ENCODE measurements at regions not wholly inside any gene's neighbourhood (a gene's known extent, or its start where the extent isn't known, plus 50 kb on each side); places are given as distances from the start of the nearest gene placed in this dataset.

DNA sequence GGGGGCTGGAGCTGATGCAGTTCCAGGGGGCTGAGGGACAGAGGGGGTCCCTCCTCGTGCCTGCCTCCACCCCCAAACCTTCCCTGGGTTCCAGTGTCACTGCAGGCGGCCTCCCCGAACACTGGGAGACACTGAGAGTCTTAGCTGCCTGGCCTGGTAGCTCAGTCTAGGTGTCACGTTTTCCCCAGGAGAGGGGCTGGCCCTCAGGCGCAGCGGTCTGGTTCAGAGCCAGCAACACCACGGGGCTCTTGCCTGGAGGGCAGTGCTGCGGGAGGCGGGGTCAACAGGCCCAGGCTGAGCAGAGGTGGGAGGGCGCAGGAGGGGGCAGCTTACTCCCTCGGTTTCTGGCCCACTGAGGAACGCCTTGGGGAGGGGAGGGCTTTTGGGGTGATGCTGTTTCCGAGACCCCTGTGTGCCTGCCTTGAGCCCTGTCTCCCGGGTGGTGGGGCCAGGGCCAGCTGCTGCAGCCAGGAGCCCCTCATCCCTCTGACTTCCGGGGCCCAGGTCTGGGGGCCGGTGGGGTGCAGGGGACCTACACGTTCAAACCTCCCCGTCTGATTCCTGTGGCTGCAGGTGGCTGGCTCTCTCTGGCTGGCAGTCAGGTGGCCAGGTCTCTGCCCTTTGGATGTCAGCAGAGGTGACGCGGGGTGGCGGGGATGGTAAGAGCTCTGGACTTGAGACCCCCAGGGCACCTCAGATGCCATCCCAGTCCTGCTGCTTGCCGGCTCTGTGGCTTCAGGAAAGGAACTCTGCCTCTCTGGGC, 89.3 kb upstream of the GSE1 start (continued):
- TF ChIP-seq, protein P1, sequence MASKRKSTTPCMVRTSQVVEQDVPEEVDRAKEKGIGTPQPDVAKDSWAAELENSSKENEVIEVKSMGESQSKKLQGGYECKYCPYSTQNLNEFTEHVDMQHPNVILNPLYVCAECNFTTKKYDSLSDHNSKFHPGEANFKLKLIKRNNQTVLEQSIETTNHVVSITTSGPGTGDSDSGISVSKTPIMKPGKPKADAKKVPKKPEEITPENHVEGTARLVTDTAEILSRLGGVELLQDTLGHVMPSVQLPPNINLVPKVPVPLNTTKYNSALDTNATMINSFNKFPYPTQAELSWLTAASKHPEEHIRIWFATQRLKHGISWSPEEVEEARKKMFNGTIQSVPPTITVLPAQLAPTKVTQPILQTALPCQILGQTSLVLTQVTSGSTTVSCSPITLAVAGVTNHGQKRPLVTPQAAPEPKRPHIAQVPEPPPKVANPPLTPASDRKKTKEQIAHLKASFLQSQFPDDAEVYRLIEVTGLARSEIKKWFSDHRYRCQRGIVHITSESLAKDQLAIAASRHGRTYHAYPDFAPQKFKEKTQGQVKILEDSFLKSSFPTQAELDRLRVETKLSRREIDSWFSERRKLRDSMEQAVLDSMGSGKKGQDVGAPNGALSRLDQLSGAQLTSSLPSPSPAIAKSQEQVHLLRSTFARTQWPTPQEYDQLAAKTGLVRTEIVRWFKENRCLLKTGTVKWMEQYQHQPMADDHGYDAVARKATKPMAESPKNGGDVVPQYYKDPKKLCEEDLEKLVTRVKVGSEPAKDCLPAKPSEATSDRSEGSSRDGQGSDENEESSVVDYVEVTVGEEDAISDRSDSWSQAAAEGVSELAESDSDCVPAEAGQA (IDR thresholded peaks at IDR 0.05; ENCODE audit: low read depth): no peak
- TF ChIP-seq, protein P1 (CRISPR knock-in tag; IDR thresholded peaks at IDR 0.05; ENCODE audit: borderline replicate concordance): no peak
- TF ChIP-seq PHF21A (CRISPR knock-in tag; IDR thresholded peaks at IDR 0.05): peak; percentile 50; the same call in 1 of the 2 replicates
- TF ChIP-seq, protein P2, sequence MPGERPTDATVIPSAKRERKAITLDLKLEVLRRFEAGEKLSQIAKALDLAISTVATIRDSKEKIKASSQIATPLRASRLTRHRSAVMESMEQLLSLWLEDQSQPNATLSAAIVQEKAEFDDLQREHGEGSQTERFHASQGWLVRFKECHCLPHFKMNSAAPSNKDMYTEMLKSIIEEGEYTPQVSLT (CRISPR knock-in tag; IDR thresholded peaks at IDR 0.05; ENCODE audit: borderline replicate concordance, low read depth): no peak
- TF ChIP-seq, protein P3, sequence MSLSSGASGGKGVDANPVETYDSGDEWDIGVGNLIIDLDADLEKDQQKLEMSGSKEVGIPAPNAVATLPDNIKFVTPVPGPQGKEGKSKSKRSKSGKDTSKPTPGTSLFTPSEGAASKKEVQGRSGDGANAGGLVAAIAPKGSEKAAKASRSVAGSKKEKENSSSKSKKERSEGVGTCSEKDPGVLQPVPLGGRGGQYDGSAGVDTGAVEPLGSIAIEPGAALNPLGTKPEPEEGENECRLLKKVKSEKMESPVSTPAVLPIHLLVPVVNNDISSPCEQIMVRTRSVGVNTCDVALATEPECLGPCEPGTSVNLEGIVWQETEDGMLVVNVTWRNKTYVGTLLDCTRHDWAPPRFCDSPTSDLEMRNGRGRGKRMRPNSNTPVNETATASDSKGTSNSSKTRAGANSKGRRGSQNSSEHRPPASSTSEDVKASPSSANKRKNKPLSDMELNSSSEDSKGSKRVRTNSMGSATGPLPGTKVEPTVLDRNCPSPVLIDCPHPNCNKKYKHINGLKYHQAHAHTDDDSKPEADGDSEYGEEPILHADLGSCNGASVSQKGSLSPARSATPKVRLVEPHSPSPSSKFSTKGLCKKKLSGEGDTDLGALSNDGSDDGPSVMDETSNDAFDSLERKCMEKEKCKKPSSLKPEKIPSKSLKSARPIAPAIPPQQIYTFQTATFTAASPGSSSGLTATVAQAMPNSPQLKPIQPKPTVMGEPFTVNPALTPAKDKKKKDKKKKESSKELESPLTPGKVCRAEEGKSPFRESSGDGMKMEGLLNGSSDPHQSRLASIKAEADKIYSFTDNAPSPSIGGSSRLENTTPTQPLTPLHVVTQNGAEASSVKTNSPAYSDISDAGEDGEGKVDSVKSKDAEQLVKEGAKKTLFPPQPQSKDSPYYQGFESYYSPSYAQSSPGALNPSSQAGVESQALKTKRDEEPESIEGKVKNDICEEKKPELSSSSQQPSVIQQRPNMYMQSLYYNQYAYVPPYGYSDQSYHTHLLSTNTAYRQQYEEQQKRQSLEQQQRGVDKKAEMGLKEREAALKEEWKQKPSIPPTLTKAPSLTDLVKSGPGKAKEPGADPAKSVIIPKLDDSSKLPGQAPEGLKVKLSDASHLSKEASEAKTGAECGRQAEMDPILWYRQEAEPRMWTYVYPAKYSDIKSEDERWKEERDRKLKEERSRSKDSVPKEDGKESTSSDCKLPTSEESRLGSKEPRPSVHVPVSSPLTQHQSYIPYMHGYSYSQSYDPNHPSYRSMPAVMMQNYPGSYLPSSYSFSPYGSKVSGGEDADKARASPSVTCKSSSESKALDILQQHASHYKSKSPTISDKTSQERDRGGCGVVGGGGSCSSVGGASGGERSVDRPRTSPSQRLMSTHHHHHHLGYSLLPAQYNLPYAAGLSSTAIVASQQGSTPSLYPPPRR (CRISPR knock-in tag; IDR thresholded peaks at IDR 0.05; ENCODE audit: borderline replicate concordance): peak; percentile 65
- TF ChIP-seq ZNF576 (CRISPR knock-in tag; IDR thresholded peaks at IDR 0.05): no peak
- no peak; the same call in 1 of the 2 replicates for TF ChIP-seq ZSCAN21 (CRISPR knock-in tag; IDR thresholded peaks at IDR 0.05; ENCODE audit: borderline replicate concordance)
- TF ChIP-seq ERF (CRISPR knock-in tag; IDR thresholded peaks at IDR 0.05): no peak; the same call in 1 of the 2 replicates
- TF ChIP-seq CHD2 (IDR thresholded peaks at IDR 0.05; ENCODE audit: low read depth, low read length): no peak
- no peak for TF ChIP-seq ZMYM4 (CRISPR knock-in tag; IDR thresholded peaks at IDR 0.05)
- 0 out of 2 replicates have a peak, but pooled peaks have one; percentile 29 for TF ChIP-seq ZNF607 (CRISPR knock-in tag; IDR thresholded peaks at IDR 0.05; ENCODE audit: borderline replicate concordance)
- no peak for TF ChIP-seq HNRNPLL (IDR thresholded peaks at IDR 0.05; ENCODE audit: low read depth, low read length, poor library complexity, severe bottlenecking)
- TF ChIP-seq, protein P4, sequence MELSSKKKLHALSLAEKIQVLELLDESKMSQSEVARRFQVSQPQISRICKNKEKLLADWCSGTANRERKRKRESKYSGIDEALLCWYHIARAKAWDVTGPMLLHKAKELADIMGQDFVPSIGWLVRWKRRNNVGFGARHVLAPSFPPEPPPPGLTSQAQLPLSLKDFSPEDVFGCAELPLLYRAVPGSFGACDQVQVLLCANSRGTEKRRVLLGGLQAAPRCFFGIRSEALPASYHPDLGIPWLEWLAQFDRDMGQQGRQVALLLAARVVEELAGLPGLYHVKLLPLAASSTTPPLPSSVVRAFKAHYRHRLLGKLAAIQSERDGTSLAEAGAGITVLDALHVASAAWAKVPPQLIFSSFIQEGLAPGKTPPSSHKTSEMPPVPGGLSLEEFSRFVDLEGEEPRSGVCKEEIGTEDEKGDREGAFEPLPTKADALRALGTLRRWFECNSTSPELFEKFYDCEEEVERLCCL (CRISPR knock-in tag; IDR thresholded peaks at IDR 0.05; ENCODE audit: borderline replicate concordance): no peak
- TF ChIP-seq ZNF614 (CRISPR knock-in tag; IDR thresholded peaks at IDR 0.05; ENCODE audit: borderline replicate concordance): no peak
